ENCODE measurements at regions not wholly inside any gene's neighbourhood (a gene's known extent, or its start where the extent isn't known, plus 50 kb on each side); places are given as distances from the start of the nearest gene placed in this dataset.

- H3K4me3 ChIP-seq: no peak overlapping the region
- no peaks in the 10 kb centered on the region for H3K36me3 ChIP-seq
- intact Hi-C loops (cut with micrococcal nuclease): no loop called here
- H3K27ac ChIP-seq (replicated peaks): no peak overlapping the region
- TF ChIP-seq, protein P1, sequence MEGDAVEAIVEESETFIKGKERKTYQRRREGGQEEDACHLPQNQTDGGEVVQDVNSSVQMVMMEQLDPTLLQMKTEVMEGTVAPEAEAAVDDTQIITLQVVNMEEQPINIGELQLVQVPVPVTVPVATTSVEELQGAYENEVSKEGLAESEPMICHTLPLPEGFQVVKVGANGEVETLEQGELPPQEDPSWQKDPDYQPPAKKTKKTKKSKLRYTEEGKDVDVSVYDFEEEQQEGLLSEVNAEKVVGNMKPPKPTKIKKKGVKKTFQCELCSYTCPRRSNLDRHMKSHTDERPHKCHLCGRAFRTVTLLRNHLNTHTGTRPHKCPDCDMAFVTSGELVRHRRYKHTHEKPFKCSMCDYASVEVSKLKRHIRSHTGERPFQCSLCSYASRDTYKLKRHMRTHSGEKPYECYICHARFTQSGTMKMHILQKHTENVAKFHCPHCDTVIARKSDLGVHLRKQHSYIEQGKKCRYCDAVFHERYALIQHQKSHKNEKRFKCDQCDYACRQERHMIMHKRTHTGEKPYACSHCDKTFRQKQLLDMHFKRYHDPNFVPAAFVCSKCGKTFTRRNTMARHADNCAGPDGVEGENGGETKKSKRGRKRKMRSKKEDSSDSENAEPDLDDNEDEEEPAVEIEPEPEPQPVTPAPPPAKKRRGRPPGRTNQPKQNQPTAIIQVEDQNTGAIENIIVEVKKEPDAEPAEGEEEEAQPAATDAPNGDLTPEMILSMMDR (IDR thresholded peaks at IDR 0.05; ENCODE audit: borderline replicate concordance): no peak
- H3K9me3 ChIP-seq (replicated peaks): no peaks in the 10 kb centered on the region
- no peak for DNase-seq
- H3K4me1 ChIP-seq: no peaks in the 10 kb centered on the region
- no peaks in the 10 kb centered on the region for H3K27me3 ChIP-seq (ENCODE audit: low read depth)
These were observed 195.5 kb upstream of the NLGN4Y start for GRCh38 chrY:14328677-14329345.

DNA sequence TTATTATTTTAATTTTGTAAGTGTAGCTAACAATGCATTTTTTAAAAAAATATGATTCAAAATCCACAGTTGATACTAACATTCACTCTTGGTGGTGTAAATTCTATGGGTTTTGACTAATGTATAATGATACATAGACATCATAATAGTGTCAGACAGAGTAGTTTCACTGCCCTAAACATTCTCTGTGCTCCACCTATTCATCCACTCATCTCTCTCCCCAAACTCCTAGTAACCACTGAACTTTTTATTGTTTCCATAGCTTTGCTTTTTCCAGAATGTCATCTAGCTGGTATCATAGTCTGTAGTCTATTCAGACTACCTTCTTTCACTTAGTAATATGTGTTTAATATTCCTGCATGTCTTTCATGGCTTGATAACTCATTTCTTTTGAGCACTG lies 194.0 kb upstream of the NLGN4Y start:
- Histone ChIP-seq H3K36me3 (no peaks in the 10 kb centered on the region), H3K9me3 (replicated peaks) (no peaks in the 10 kb centered on the region), H3K27me3 (ENCODE audit: low read depth) (no peaks in the 10 kb centered on the region), H3K4me3 (no peak overlapping the region), H3K4me1 (no peaks in the 10 kb centered on the region), H3K27ac (replicated peaks) (no peak overlapping the region)
- TF ChIP-seq, protein P1 (IDR thresholded peaks at IDR 0.05; ENCODE audit: borderline replicate concordance): no peak
- intact Hi-C loops (cut with micrococcal nuclease): no loop called here
- no peak for DNase-seq

DNA sequence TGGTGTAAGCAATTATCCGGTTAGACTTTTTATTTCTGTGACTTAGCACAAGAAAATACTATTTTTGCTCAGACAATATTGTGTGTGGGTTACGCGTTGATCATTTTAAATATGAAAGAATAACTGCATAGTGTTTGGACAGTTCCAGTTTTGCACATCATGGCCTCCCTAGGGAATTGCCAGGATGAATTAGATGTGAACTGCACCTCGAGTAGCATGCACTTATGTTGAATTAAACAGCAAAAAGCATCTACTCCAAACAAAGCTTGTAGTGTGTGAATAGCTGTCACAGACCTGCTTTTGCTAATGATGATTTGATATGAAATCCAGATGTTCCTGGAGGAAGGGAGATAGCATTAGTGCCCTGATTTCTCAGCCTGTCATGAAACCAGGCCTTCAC lies 184.8 kb upstream of the NLGN4Y start:
- Histone ChIP-seq H3K9me3 (replicated peaks) (no peaks in the 10 kb centered on the region), H3K27me3 (ENCODE audit: low read depth) (no peaks in the 10 kb centered on the region), H3K4me1 (no peaks in the 10 kb centered on the region), H3K4me3 (no peak overlapping the region), H3K36me3 (no peaks in the 10 kb centered on the region), H3K27ac (replicated peaks) (no peak overlapping the region)
- TF ChIP-seq, protein P1 (IDR thresholded peaks at IDR 0.05; ENCODE audit: borderline replicate concordance): no peak
- DNase-seq: no peak
- intact Hi-C loops (cut with micrococcal nuclease): no loop called here

- intact Hi-C loops (cut with micrococcal nuclease): no loop called here
- TF ChIP-seq, protein P1 (IDR thresholded peaks at IDR 0.05; ENCODE audit: borderline replicate concordance): no peak
These were observed 183.7 kb upstream of the NLGN4Y start for GRCh38 chrY:14340459-14341143.

DNA sequence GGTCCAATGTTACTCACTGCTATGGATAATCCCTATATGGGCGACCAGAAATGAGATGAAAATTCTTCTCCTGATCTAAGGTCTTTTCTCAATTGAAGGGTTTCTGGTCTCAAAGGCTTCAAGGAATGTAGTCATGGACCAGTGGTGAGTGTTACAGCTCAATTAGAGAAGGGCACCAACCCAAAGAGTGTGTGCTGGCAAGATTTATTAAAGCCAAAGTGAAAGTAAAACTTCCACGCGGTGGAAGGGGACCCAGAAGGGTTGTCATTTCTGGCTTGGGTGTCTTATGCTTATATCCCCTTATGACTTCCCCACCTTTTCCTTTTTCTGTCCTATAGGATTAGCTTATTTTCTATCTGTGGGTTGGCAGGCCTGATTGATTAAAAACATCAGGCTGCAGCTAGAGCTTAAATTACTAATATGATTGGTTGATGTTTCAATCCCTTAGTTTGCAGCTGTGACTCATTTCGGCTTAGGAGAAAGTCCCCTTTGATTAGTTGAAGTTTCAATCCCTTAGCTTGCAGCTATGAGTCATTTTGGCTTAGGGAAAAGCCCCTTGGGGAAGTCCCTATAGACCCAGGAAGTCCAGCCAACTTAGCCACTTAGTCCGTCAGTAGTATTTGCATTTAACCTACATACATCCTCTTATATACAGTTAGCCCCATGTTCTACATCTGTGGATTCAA lies 179.5 kb upstream of the NLGN4Y start:
- no peaks in the 10 kb centered on the region for H3K27me3 ChIP-seq (ENCODE audit: low read depth)
- H3K4me3 ChIP-seq: peak overlapping the region; percentile 9
- no peaks in the 10 kb centered on the region for H3K9me3 ChIP-seq (replicated peaks)
- TF ChIP-seq, protein P1 (IDR thresholded peaks at IDR 0.05; ENCODE audit: borderline replicate concordance): no peak
- intact Hi-C loops (cut with micrococcal nuclease): no loop called here
- H3K4me1 ChIP-seq: no peaks in the 10 kb centered on the region
- no peak for DNase-seq
- no peaks in the 10 kb centered on the region for H3K36me3 ChIP-seq
- H3K27ac ChIP-seq (replicated peaks): no peak overlapping the region

More at GRCh38 chrY:14340459-14341143, 183.7 kb upstream of the NLGN4Y start:
- Histone ChIP-seq H3K9me3 (replicated peaks) (no peaks in the 10 kb centered on the region), H3K36me3 (no peaks in the 10 kb centered on the region), H3K27me3 (ENCODE audit: low read depth) (no peaks in the 10 kb centered on the region), H3K4me1 (no peaks in the 10 kb centered on the region), H3K4me3 (no peak overlapping the region), H3K27ac (replicated peaks) (no peak overlapping the region)
- DNase-seq: no peak

Measured in left ventricle myocardium inferior (tissue), 1 donor.